ENCODE measurements at regions not wholly inside any gene's neighbourhood (a gene's known extent, or its start where the extent isn't known, plus 50 kb on each side); places are given as distances from the start of the nearest gene placed in this dataset.

- ATAC-seq (peak; percentile 86), DNase-seq (peak; percentile 84)
- Mint-ChIP-seq H3K36me3 (ENCODE audit: low read depth) (peaks cover 3% of the 10 kb centered on the region), H3K27me3 (no peaks in the 10 kb centered on the region), H3K4me1 (ENCODE audit: low read depth) (peaks cover 43% of the 10 kb centered on the region), H3K27ac (peak overlapping the region; percentile 90), H3K9me3 (peaks cover 4% of the 10 kb centered on the region), H3K4me3 (peak overlapping the region; percentile 65)
- ChIA-PET POLR2A (interaction anchor here (0.6 to 1.4 kb wide), 5 partner anchors 9 to 331 kb away, joined by 3 to 5 read pairs (median 3); partner anchors contain the start of gene TXN), CTCF (interaction anchor here (1.0 to 8.0 kb wide), 8 partner anchors 8 to 262 kb away, joined by 3 to 74 read pairs (median 4); no protein-coding TSS in a partner anchor)
- no peak for TF ChIP-seq CTCF (IDR thresholded peaks at IDR 0.05)
- intact Hi-C loops (cut with micrococcal nuclease), result no loop called here
Measured at GRCh38 chr9:110148384-110148783, 59.6 kb downstream of the C9orf152 start.

GRCh38 chr9:110148891-110149290 is 59.1 kb downstream of the C9orf152 start:
- no peak for ATAC-seq
- Mint-ChIP-seq H3K36me3 (ENCODE audit: low read depth) (peaks cover 3% of the 10 kb centered on the region), H3K4me1 (ENCODE audit: low read depth) (peaks cover 38% of the 10 kb centered on the region), H3K27ac (peak overlapping the region; percentile 90), H3K4me3 (peak overlapping the region; percentile 65), H3K27me3 (no peaks in the 10 kb centered on the region), H3K9me3 (peaks cover 4% of the 10 kb centered on the region)
- TF ChIP-seq CTCF (IDR thresholded peaks at IDR 0.05), result no peak
- intact Hi-C loops (cut with micrococcal nuclease), result no loop called here
- CTCF ChIA-PET, result interaction anchor here (0.9 to 8.0 kb wide), 6 partner anchors 8 to 246 kb away, joined by 3 to 74 read pairs (median 3); no protein-coding TSS in a partner anchor
- DNase-seq, result no peak
- POLR2A ChIA-PET, result interaction anchor here (0.7 to 1.4 kb wide), 4 partner anchors 9 to 332 kb away, joined by 3 to 5 read pairs (median 4); partner anchors contain the start of gene TXN

Data from activated CD8-positive, alpha-beta T cell treated with anti-CD3 and anti-CD28 coated beads for 36 hours (primary cell).